ENCODE measurements at regions not wholly inside any gene's neighbourhood (a gene's known extent, or its start where the extent isn't known, plus 50 kb on each side); places are given as distances from the start of the nearest gene placed in this dataset.

DNA sequence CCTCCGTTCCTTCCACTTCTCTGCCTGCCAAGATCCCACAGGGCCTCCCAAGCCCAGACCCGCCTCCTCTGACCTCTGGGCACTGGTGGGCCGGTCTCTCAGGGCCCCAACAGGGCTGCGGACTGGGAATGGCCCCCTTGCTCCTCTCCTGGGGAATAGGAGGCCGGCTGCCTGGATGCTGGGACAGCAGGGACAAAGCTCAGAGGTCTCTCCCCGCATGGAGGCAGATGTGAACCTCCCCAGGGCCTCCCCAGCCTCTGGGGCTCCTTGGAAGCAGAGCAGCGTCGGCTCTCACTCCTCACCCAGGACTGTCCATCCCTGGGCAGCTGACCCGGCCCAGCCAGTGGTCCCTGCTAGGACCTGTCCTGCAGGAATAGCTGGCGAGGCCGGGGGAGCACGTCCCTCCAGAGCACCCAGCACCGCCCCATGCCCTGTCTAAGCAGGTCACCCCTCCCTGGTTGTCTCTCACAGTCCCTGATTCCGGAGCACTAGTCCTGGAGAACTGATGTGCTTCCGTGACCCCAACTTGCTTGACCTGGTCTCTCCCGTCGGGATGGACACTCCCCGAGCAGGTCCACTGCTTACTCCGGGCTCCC, 85.8 kb downstream of the RTL6 start:
- no peak for TF ChIP-seq GATA3 (IDR thresholded peaks at IDR 0.05; ENCODE audit: low read depth, low read length)
- TF ChIP-seq GATA2 (IDR thresholded peaks at IDR 0.05; ENCODE audit: low read depth, low read length) = no peak

All from SH-SY5Y (cell line).